ENCODE measurements at regions not wholly inside any gene's neighbourhood (a gene's known extent, or its start where the extent isn't known, plus 50 kb on each side); places are given as distances from the start of the nearest gene placed in this dataset.

DNA sequence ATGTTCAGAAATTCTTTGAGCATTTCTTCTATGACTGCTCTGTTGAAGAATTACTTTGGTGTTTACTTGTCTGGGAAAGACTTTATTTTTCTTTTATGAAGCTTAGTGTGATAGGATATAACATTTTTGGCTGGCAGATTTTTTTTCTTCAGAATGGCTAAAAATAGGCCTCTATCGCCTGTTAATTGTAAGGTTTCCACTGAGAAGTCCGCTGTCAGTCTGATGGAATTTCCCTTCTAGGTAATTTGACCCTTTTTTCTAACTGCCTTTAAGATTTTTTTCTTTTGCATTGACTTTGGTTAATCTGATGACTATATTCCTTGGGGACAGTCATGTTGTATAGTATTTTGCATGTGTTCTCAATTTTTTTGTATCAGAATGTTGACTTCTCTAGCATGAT lies 590.7 kb downstream of the ADCYAP1 start:
- no peak overlapping the region for H3K4me3 ChIP-seq (ENCODE audit: low read length in 2 of 2)
- WGBS = 96% methylated on average over 2 of the region's 2 CpGs
- H3K36me3 ChIP-seq (ENCODE audit: control insufficient read depth in 2 of 2, insufficient read depth in 2 of 2, low read length in 1 of 2) = no peaks in the 10 kb centered on the region
- no peaks in the 10 kb centered on the region for H3K9me3 ChIP-seq (ENCODE audit: control insufficient read depth in 2 of 2, insufficient read depth in 1 of 2, low read length in 1 of 2)
- H3K4me1 ChIP-seq (ENCODE audit: control insufficient read depth in 2 of 2, insufficient read depth in 2 of 2, low read length in 2 of 2) = no peaks in the 10 kb centered on the region
- no peak for DNase-seq (ENCODE audit: low read depth in 6 of 9, low spot score in 9 of 9)
- no peak overlapping the region for H3K27ac ChIP-seq (ENCODE audit: low read depth in 1 of 2, low read length in 1 of 2)
- H3K27me3 ChIP-seq (ENCODE audit: control insufficient read depth in 2 of 2, insufficient read depth in 1 of 2, low read length in 1 of 2) = no peaks in the 10 kb centered on the region

GRCh38 chr18:1496096-1496495 lies 591.4 kb downstream of the ADCYAP1 start:
- H3K4me3 ChIP-seq (ENCODE audit: low read length in 2 of 2) = no peak overlapping the region
- 93% methylated on average over 4 of the region's 4 CpGs for WGBS
- H3K36me3 ChIP-seq (ENCODE audit: control insufficient read depth in 2 of 2, insufficient read depth in 2 of 2, low read length in 1 of 2) = no peaks in the 10 kb centered on the region
- no peaks in the 10 kb centered on the region for H3K27me3 ChIP-seq (ENCODE audit: control insufficient read depth in 2 of 2, insufficient read depth in 1 of 2, low read length in 1 of 2)
- no peaks in the 10 kb centered on the region for H3K9me3 ChIP-seq (ENCODE audit: control insufficient read depth in 2 of 2, insufficient read depth in 1 of 2, low read length in 1 of 2)
- H3K4me1 ChIP-seq (ENCODE audit: control insufficient read depth in 2 of 2, insufficient read depth in 2 of 2, low read length in 2 of 2) = no peaks in the 10 kb centered on the region
- H3K27ac ChIP-seq (ENCODE audit: low read depth in 1 of 2, low read length in 1 of 2) = no peak overlapping the region
- DNase-seq (ENCODE audit: low read depth in 6 of 9, low spot score in 9 of 9) = no peak

GRCh38 chr18:1498216-1498615 lies 593.5 kb downstream of the ADCYAP1 start:
- no peak overlapping the region for H3K4me3 ChIP-seq (ENCODE audit: low read length in 2 of 2)
- H3K9me3 ChIP-seq (ENCODE audit: control insufficient read depth in 2 of 2, insufficient read depth in 1 of 2, low read length in 1 of 2) = no peaks in the 10 kb centered on the region
- H3K36me3 ChIP-seq (ENCODE audit: control insufficient read depth in 2 of 2, insufficient read depth in 2 of 2, low read length in 1 of 2) = no peaks in the 10 kb centered on the region
- DNase-seq (ENCODE audit: low read depth in 6 of 9, low spot score in 9 of 9) = no peak
- no peaks in the 10 kb centered on the region for H3K4me1 ChIP-seq (ENCODE audit: control insufficient read depth in 2 of 2, insufficient read depth in 2 of 2, low read length in 2 of 2)
- no peak overlapping the region for H3K27ac ChIP-seq (ENCODE audit: low read depth in 1 of 2, low read length in 1 of 2)
- H3K27me3 ChIP-seq (ENCODE audit: control insufficient read depth in 2 of 2, insufficient read depth in 1 of 2, low read length in 1 of 2) = no peaks in the 10 kb centered on the region
- 80% methylated on average over 1 of the region's 1 CpG for WGBS

DNA sequence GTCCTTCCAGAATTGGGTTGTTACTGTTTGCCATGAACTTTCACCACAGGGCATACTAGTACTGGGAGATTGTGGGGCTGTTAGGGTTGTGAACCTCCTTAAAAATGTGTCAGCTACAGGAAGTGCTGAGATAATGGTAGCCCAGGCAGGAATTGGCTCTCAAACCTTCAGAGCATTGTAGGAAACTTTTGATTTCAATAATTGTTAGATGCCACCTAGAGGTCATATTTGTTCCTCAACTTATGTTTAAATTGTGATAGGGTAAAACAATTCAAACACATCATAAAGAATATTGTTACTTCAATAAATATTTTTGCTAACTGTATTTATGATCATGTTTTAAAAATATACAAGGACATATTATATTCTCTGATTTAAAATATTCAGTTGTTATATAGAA lies 594.6 kb downstream of the ADCYAP1 start:
- no peaks in the 10 kb centered on the region for H3K4me1 ChIP-seq (ENCODE audit: control insufficient read depth in 2 of 2, insufficient read depth in 2 of 2, low read length in 2 of 2)
- no peak overlapping the region for H3K27ac ChIP-seq (ENCODE audit: low read depth in 1 of 2, low read length in 1 of 2)
- no peak overlapping the region for H3K4me3 ChIP-seq (ENCODE audit: low read length in 2 of 2)
- no peak for DNase-seq (ENCODE audit: low read depth in 6 of 9, low spot score in 9 of 9)
- no peaks in the 10 kb centered on the region for H3K36me3 ChIP-seq (ENCODE audit: control insufficient read depth in 2 of 2, insufficient read depth in 2 of 2, low read length in 1 of 2)
- no peaks in the 10 kb centered on the region for H3K27me3 ChIP-seq (ENCODE audit: control insufficient read depth in 2 of 2, insufficient read depth in 1 of 2, low read length in 1 of 2)
- no peaks in the 10 kb centered on the region for H3K9me3 ChIP-seq (ENCODE audit: control insufficient read depth in 2 of 2, insufficient read depth in 1 of 2, low read length in 1 of 2)

DNA sequence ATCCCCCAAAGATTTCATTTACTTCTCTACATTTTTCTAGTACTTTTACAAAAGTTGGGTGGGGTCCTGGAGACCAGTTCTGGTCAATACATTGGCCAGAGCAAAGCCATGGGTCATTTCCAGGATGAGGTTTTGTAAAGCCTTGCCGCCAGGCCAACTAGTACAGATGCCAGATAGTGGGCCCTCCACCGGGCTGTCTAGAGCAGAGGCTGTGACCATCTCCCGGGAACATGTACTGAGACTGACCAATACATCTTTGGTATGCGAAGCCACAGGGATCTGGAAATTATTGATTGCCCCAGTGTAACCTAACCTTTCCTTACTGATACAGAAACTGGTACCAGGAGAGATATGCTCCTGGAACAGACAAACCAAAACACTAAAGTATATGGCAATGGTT lies 599.2 kb downstream of the ADCYAP1 start:
- no peak for DNase-seq (ENCODE audit: low read depth in 6 of 9, low spot score in 9 of 9)
- H3K27me3 ChIP-seq (ENCODE audit: control insufficient read depth in 2 of 2, insufficient read depth in 1 of 2, low read length in 1 of 2) = no peaks in the 10 kb centered on the region
- 95% methylated on average over 4 of the region's 4 CpGs for WGBS
- H3K4me1 ChIP-seq (ENCODE audit: control insufficient read depth in 2 of 2, insufficient read depth in 2 of 2, low read length in 2 of 2) = no peaks in the 10 kb centered on the region
- no peaks in the 10 kb centered on the region for H3K9me3 ChIP-seq (ENCODE audit: control insufficient read depth in 2 of 2, insufficient read depth in 1 of 2, low read length in 1 of 2)
- no peak overlapping the region for H3K4me3 ChIP-seq (ENCODE audit: low read length in 2 of 2)
- H3K36me3 ChIP-seq (ENCODE audit: control insufficient read depth in 2 of 2, insufficient read depth in 2 of 2, low read length in 1 of 2) = no peaks in the 10 kb centered on the region
- H3K27ac ChIP-seq (ENCODE audit: low read depth in 1 of 2, low read length in 1 of 2) = no peak overlapping the region

DNA sequence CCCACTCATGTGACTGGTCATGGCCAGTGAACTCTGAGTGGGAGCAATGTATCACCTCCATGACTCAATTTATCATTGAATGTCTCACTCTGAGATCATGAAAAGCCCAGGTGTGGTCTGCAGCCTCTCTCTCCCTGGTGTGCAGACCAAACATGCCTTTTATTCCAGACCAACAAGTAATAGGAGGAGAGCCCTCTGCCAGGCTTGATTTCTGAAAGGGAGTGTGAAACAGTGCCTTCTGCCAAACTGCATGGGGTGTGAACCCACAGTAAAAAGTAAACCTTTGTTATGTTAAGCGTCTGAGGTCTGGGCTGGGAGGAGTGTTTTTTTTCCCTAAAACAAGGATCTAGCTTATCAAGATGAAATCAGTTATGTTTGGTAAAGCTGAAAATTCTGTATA lies 601.2 kb downstream of the ADCYAP1 start:
- H3K4me1 ChIP-seq (ENCODE audit: control insufficient read depth in 2 of 2, insufficient read depth in 2 of 2, low read length in 2 of 2) = no peaks in the 10 kb centered on the region
- no peaks in the 10 kb centered on the region for H3K36me3 ChIP-seq (ENCODE audit: control insufficient read depth in 2 of 2, insufficient read depth in 2 of 2, low read length in 1 of 2)
- DNase-seq (ENCODE audit: low read depth in 6 of 9, low spot score in 9 of 9) = no peak
- no peak overlapping the region for H3K27ac ChIP-seq (ENCODE audit: low read depth in 1 of 2, low read length in 1 of 2)
- no peaks in the 10 kb centered on the region for H3K27me3 ChIP-seq (ENCODE audit: control insufficient read depth in 2 of 2, insufficient read depth in 1 of 2, low read length in 1 of 2)
- 84% methylated on average over 1 of the region's 1 CpG for WGBS
- H3K4me3 ChIP-seq (ENCODE audit: low read length in 2 of 2) = no peak overlapping the region
- no peaks in the 10 kb centered on the region for H3K9me3 ChIP-seq (ENCODE audit: control insufficient read depth in 2 of 2, insufficient read depth in 1 of 2, low read length in 1 of 2)

GRCh38 chr18:1510542-1511179 lies 606.0 kb downstream of the ADCYAP1 start:
- 92% methylated on average over 4 of the region's 4 CpGs for WGBS
- no peak for DNase-seq (ENCODE audit: low read depth in 6 of 9, low spot score in 9 of 9)
- no peak overlapping the region for H3K4me3 ChIP-seq (ENCODE audit: low read length in 2 of 2)
- no peak overlapping the region for H3K27ac ChIP-seq (ENCODE audit: low read depth in 1 of 2, low read length in 1 of 2)
- H3K27me3 ChIP-seq (ENCODE audit: control insufficient read depth in 2 of 2, insufficient read depth in 1 of 2, low read length in 1 of 2) = no peaks in the 10 kb centered on the region
- no peaks in the 10 kb centered on the region for H3K4me1 ChIP-seq (ENCODE audit: control insufficient read depth in 2 of 2, insufficient read depth in 2 of 2, low read length in 2 of 2)
- no peaks in the 10 kb centered on the region for H3K9me3 ChIP-seq (ENCODE audit: control insufficient read depth in 2 of 2, insufficient read depth in 1 of 2, low read length in 1 of 2)
- H3K36me3 ChIP-seq (ENCODE audit: control insufficient read depth in 2 of 2, insufficient read depth in 2 of 2, low read length in 1 of 2) = no peaks in the 10 kb centered on the region

GRCh38 chr18:1511619-1512311 lies 607.1 kb downstream of the ADCYAP1 start:
- Histone ChIP-seq H3K36me3 (ENCODE audit: control insufficient read depth in 2 of 2, insufficient read depth in 2 of 2, low read length in 1 of 2) (no peaks in the 10 kb centered on the region), H3K9me3 (ENCODE audit: control insufficient read depth in 2 of 2, insufficient read depth in 1 of 2, low read length in 1 of 2) (no peaks in the 10 kb centered on the region), H3K27me3 (ENCODE audit: control insufficient read depth in 2 of 2, insufficient read depth in 1 of 2, low read length in 1 of 2) (no peaks in the 10 kb centered on the region), H3K4me1 (ENCODE audit: control insufficient read depth in 2 of 2, insufficient read depth in 2 of 2, low read length in 2 of 2) (no peaks in the 10 kb centered on the region), H3K4me3 (ENCODE audit: low read length in 2 of 2) (no peak overlapping the region), H3K27ac (ENCODE audit: low read depth in 1 of 2, low read length in 1 of 2) (no peak overlapping the region)
- 71% methylated on average over 7 of the region's 7 CpGs for WGBS
- no peak for DNase-seq (ENCODE audit: low read depth in 6 of 9, low spot score in 9 of 9)

DNA sequence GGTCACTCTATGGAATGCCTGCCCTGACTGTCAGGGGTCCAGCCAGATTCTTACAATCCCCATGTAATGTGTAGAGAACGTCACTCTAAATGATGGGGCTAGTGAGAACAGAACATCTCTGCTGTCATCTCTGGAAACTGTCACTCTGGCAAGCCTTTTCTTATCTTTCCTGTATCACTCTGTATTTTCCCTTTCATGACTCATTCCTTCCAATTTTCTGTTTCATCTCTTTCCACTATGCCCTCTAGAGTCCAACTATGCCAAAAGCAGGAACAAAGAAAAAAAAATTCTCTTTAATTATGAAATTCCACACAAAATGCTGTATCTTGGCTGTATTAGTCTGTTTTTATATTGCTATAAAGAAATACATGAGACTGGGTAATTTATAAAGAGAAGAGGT lies 608.8 kb downstream of the ADCYAP1 start:
- 87% methylated on average over 1 of the region's 1 CpG for WGBS
- Histone ChIP-seq H3K36me3 (ENCODE audit: control insufficient read depth in 2 of 2, insufficient read depth in 2 of 2, low read length in 1 of 2) (no peaks in the 10 kb centered on the region), H3K27me3 (ENCODE audit: control insufficient read depth in 2 of 2, insufficient read depth in 1 of 2, low read length in 1 of 2) (no peaks in the 10 kb centered on the region), H3K4me3 (ENCODE audit: low read length in 2 of 2) (no peak overlapping the region), H3K4me1 (ENCODE audit: control insufficient read depth in 2 of 2, insufficient read depth in 2 of 2, low read length in 2 of 2) (no peaks in the 10 kb centered on the region), H3K27ac (ENCODE audit: low read depth in 1 of 2, low read length in 1 of 2) (no peak overlapping the region), H3K9me3 (ENCODE audit: control insufficient read depth in 2 of 2, insufficient read depth in 1 of 2, low read length in 1 of 2) (no peaks in the 10 kb centered on the region)
- DNase-seq (ENCODE audit: low read depth in 6 of 9, low spot score in 9 of 9) = no peak
